ENCODE measurements at regions not wholly inside any gene's neighbourhood (a gene's known extent, or its start where the extent isn't known, plus 50 kb on each side); places are given as distances from the start of the nearest gene placed in this dataset.

DNA sequence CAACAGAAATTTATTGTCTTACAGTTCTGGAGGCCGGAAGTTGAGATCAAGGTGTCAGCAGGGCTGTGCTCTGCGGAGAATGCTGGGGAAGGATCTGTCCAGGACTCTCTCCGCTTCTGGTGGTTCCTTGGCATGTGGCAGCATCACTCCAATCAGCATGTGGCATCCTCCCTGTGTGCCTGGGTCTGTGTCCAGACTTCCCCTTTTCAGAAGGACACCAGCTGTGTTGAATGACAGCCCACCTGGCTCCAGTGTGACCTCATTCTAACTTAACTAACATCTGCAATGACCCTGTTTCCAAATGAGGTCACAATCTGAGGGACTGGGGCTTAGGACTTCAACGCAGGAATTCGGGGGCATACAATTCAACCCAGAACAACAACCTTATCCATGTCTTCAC lies 141.9 kb downstream of the BMS1 start:
- H3K4me3 ChIP-seq (ENCODE audit: control insufficient read depth, low read depth, low read length): no peak overlapping the region
- TF ChIP-seq, protein P1, sequence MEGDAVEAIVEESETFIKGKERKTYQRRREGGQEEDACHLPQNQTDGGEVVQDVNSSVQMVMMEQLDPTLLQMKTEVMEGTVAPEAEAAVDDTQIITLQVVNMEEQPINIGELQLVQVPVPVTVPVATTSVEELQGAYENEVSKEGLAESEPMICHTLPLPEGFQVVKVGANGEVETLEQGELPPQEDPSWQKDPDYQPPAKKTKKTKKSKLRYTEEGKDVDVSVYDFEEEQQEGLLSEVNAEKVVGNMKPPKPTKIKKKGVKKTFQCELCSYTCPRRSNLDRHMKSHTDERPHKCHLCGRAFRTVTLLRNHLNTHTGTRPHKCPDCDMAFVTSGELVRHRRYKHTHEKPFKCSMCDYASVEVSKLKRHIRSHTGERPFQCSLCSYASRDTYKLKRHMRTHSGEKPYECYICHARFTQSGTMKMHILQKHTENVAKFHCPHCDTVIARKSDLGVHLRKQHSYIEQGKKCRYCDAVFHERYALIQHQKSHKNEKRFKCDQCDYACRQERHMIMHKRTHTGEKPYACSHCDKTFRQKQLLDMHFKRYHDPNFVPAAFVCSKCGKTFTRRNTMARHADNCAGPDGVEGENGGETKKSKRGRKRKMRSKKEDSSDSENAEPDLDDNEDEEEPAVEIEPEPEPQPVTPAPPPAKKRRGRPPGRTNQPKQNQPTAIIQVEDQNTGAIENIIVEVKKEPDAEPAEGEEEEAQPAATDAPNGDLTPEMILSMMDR (IDR thresholded peaks at IDR 0.05; ENCODE audit: control insufficient read depth, insufficient read depth, low read depth, low read length, missing control alignments): no peak
- no peak for DNase-seq (ENCODE audit: low read depth)

DNA sequence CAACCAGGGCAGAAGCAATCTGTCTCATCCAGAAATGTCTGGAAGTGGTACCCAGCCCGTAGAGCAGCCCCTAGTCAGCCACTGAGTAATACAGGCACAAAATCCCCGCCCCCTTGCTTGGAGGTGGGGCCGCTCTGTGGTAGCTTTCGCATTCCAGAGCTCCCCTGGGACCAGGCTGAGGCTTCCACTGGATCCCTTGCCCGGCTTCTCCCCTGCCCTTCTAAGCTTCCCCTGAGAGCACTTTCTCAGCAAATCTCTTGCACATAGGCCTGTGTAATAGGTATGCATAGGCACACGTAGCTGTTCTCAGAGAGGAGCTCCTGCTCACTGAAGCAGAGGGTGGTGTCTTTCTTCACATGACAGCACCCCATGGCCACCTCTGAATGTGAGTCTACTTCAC lies 144.2 kb downstream of the BMS1 start:
- no peak overlapping the region for H3K4me3 ChIP-seq (ENCODE audit: control insufficient read depth, low read depth, low read length)
- TF ChIP-seq, protein P1 (IDR thresholded peaks at IDR 0.05; ENCODE audit: control insufficient read depth, insufficient read depth, low read depth, low read length, missing control alignments): no peak
- DNase-seq (ENCODE audit: low read depth): peak; percentile 8

DNA sequence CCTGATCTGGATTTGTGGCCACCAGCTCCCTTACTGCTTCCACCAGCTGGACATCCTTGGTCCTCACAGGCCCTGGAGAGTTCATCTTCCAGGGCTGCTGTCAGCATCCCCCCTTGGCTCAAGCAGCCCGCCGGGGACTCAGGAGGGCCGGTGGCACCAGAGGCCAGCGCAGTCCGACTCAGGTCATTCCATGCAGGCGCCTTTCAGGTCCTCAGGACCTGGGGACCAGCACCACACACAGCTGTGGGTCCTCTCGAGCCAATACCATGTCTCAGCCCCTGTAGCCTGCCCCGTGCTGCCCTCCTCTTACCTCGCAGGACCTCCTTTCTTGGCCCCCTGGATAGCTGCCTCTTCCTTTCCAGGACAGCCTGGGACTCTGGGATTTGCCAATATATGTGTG lies 145.5 kb downstream of the BMS1 start:
- no peak for DNase-seq (ENCODE audit: low read depth)
- H3K4me3 ChIP-seq (ENCODE audit: control insufficient read depth, low read depth, low read length): no peak overlapping the region
- TF ChIP-seq, protein P1 (IDR thresholded peaks at IDR 0.05; ENCODE audit: control insufficient read depth, insufficient read depth, low read depth, low read length, missing control alignments): no peak

DNA sequence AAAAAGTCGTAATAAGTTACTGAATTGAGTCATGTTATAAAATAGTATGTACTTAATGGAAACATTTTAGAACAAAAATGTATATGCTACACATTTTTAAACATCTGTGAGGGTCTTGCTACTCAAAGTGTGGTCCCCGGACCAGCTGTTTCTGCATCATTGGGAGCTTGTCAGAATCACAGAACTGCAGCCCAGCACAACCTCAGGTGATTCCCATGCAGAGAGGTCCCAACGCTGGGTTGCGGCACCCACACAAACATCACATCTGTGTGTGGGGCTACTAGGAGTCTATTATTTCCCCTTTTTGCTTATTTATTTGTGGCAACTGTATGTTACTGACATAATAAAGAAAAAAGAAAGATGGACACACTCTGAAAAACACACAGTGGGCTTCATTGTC lies 146.6 kb downstream of the BMS1 start:
- TF ChIP-seq, protein P1 (IDR thresholded peaks at IDR 0.05; ENCODE audit: control insufficient read depth, insufficient read depth, low read depth, low read length, missing control alignments): no peak
- no peak overlapping the region for H3K4me3 ChIP-seq (ENCODE audit: control insufficient read depth, low read depth, low read length)
- no peak for DNase-seq (ENCODE audit: low read depth)

DNA sequence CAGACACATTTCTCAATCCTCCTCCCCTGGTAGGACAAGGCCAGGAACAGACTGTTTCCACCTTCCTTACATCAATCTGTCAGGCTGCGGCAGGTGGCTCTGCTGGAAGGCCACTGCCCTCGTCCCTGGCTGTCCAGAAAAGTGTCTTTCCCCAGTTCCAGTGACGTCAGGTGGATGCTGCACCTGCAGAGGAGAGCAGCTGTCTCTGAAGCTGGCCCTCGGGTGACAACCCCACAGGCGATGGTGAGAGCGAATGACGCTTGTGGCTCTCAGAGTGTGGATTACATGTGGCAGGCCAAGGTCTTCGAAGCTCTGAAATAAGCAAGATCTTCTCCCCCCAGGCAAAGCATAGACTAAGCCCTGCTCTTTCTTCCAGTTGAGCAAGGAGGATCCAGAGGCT lies 146.9 kb upstream of the RET start:
- DNase-seq (ENCODE audit: low read depth): no peak
- TF ChIP-seq, protein P1 (IDR thresholded peaks at IDR 0.05; ENCODE audit: control insufficient read depth, insufficient read depth, low read depth, low read length, missing control alignments): no peak
- no peak overlapping the region for H3K4me3 ChIP-seq (ENCODE audit: control insufficient read depth, low read depth, low read length)

DNA sequence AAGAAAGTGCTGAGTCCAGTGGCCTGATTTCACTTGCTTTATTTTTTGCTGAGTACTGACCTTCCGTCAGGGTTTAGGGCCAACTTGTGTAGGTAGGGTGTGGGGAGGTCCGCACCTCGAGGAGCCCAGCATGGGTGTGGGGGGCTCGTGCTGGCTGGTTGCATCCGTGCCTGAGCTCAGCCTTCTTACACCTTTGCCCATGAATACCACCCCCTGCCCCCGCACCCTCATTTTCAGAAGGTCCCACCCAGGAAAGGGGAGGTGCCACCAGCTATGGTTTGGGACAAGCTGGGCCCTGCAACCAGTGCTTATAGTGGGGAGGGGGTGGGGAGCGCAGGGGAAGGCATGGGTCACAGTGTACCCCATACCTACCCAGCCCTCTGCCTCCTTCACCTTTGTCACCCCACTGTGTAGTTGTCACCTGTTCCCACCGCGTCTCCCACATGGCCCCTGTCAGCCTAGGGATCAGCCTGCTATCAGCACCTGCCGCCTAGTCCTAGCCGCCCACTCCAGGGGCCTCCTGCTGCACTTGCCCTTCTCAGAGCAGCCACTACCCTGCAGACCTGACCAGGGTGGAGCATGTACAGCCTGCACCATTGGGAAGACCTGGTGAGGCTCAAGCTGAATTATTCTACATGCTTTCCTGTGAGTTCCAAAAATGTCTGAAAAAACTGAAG lies 146.2 kb upstream of the RET start:
- TF ChIP-seq, protein P1 (IDR thresholded peaks at IDR 0.05; ENCODE audit: control insufficient read depth, insufficient read depth, low read depth, low read length, missing control alignments): no peak
- no peak for DNase-seq (ENCODE audit: low read depth)
- H3K4me3 ChIP-seq (ENCODE audit: control insufficient read depth, low read depth, low read length): no peak overlapping the region
